ENCODE measurements at regions not wholly inside any gene's neighbourhood (a gene's known extent, or its start where the extent isn't known, plus 50 kb on each side); places are given as distances from the start of the nearest gene placed in this dataset.

DNA sequence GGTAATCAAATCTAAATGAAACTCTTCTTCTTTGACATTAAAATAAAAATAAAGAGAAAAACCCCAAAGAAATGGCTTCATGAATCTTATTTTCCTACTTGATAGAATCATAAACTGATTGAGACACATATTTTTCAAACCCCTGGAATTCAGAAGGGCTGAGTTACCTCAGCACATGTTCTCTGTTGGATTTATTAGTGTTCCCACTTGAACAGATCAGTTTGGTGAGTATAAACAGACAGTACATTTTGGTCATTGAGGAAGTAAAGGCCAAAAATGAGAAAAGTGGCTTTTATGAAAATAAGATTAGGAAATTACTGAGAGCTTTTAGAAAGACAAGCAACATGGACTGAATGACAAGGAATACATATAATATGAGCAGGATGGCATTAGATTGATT lies 620.4 kb downstream of the ANKRD50 start:
- Histone ChIP-seq H3K9me3 (ENCODE audit: control insufficient read depth, low read depth, low read length) (no peaks in the 10 kb centered on the region), H3K9me1 (ENCODE audit: control insufficient read depth, extremely low read depth, insufficient read depth, low read length) (no peaks in the 10 kb centered on the region), H2AFZ (ENCODE audit: control insufficient read depth, low read length) (no peak overlapping the region), H3K79me2 (ENCODE audit: control insufficient read depth, insufficient read depth, low read length) (no peaks in the 10 kb centered on the region), H3K4me1 (ENCODE audit: control insufficient read depth, extremely low read depth, insufficient read depth, low read length) (no peaks in the 10 kb centered on the region), H4K20me1 (ENCODE audit: control insufficient read depth, extremely low read depth, insufficient read depth, low read length) (no peaks in the 10 kb centered on the region), H3K36me3 (ENCODE audit: control insufficient read depth in 2 of 2, extremely low read depth in 1 of 2, insufficient read depth in 2 of 2, low read length in 2 of 2) (no peaks in the 10 kb centered on the region), H3K27ac (ENCODE audit: control insufficient read depth, insufficient read depth, low read length) (no peak overlapping the region), H3K4me3 (ENCODE audit: control insufficient read depth in 2 of 3, extremely low read depth in 1 of 3, insufficient read depth in 2 of 3, low read depth in 1 of 3, low read length in 3 of 3) (no peak overlapping the region), H3K27me3 (ENCODE audit: control insufficient read depth, extremely low read depth, insufficient read depth, low read length) (no peaks in the 10 kb centered on the region), H3K4me2 (ENCODE audit: control insufficient read depth, extremely low read depth, insufficient read depth, low read depth, low read length) (no peak overlapping the region), H3K9ac (ENCODE audit: control insufficient read depth, extremely low read depth, insufficient read depth, low read length) (no peak overlapping the region)
- DNase-seq (ENCODE audit: low read depth, low spot score) (no peak), FAIRE-seq (no peak)
- no peak for TF ChIP-seq EZH2 (IDR thresholded peaks at IDR 0.05; ENCODE audit: low read length)
- TF ChIP-seq, protein P1, sequence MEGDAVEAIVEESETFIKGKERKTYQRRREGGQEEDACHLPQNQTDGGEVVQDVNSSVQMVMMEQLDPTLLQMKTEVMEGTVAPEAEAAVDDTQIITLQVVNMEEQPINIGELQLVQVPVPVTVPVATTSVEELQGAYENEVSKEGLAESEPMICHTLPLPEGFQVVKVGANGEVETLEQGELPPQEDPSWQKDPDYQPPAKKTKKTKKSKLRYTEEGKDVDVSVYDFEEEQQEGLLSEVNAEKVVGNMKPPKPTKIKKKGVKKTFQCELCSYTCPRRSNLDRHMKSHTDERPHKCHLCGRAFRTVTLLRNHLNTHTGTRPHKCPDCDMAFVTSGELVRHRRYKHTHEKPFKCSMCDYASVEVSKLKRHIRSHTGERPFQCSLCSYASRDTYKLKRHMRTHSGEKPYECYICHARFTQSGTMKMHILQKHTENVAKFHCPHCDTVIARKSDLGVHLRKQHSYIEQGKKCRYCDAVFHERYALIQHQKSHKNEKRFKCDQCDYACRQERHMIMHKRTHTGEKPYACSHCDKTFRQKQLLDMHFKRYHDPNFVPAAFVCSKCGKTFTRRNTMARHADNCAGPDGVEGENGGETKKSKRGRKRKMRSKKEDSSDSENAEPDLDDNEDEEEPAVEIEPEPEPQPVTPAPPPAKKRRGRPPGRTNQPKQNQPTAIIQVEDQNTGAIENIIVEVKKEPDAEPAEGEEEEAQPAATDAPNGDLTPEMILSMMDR (optimal IDR thresholded peaks at IDR 0.05 in 1 of 3, IDR thresholded peaks at IDR 0.05 in 1 of 3, conservative IDR thresholded peaks at IDR 0.05 in 1 of 3; ENCODE audit: extremely low read depth in 1 of 3, insufficient read depth in 2 of 3, low read length in 3 of 3): no peak
- dilution Hi-C loops (cut with MboI; ENCODE audit: extremely low pct_ligation_motif_present, low sequenced_read_pairs): no loop called here

DNA sequence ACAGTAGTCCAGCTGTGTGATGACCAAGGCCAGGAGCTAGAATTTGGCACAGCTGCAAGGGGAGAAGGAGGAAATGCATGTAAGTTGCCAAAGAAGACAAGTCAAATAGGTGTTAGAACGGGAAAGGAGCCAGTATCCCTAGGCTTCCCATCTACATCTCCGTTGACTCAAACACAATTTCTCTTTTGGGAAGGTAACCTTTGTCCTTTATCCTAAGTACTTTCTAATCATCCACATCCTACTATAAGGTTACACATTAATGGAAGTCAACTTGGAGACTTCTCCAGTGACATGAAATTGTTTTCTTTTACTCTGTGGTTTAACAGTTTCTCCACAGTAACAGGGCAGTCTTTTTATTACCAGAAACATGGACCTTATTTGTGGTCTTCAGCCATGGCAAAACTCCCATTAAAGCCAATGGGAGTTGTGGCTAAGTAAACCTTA lies 620.0 kb downstream of the ANKRD50 start:
- no peaks in the 10 kb centered on the region for H3K9me3 ChIP-seq (ENCODE audit: control insufficient read depth, low read depth, low read length)
- no peak overlapping the region for H3K4me2 ChIP-seq (ENCODE audit: control insufficient read depth, extremely low read depth, insufficient read depth, low read depth, low read length)
- H3K4me3 ChIP-seq (ENCODE audit: control insufficient read depth in 2 of 3, extremely low read depth in 1 of 3, insufficient read depth in 2 of 3, low read depth in 1 of 3, low read length in 3 of 3): no peak overlapping the region
- dilution Hi-C loops (cut with MboI; ENCODE audit: extremely low pct_ligation_motif_present, low sequenced_read_pairs): no loop called here
- no peak overlapping the region for H3K9ac ChIP-seq (ENCODE audit: control insufficient read depth, extremely low read depth, insufficient read depth, low read length)
- DNase-seq (ENCODE audit: low read depth, low spot score): no peak
- H3K79me2 ChIP-seq (ENCODE audit: control insufficient read depth, insufficient read depth, low read length): no peaks in the 10 kb centered on the region
- no peaks in the 10 kb centered on the region for H3K9me1 ChIP-seq (ENCODE audit: control insufficient read depth, extremely low read depth, insufficient read depth, low read length)
- no peaks in the 10 kb centered on the region for H4K20me1 ChIP-seq (ENCODE audit: control insufficient read depth, extremely low read depth, insufficient read depth, low read length)
- H3K4me1 ChIP-seq (ENCODE audit: control insufficient read depth, extremely low read depth, insufficient read depth, low read length): no peaks in the 10 kb centered on the region
- no peak overlapping the region for H3K27ac ChIP-seq (ENCODE audit: control insufficient read depth, insufficient read depth, low read length)
- no peaks in the 10 kb centered on the region for H3K36me3 ChIP-seq (ENCODE audit: control insufficient read depth in 2 of 2, extremely low read depth in 1 of 2, insufficient read depth in 2 of 2, low read length in 2 of 2)
- no peak overlapping the region for H2AFZ ChIP-seq (ENCODE audit: control insufficient read depth, low read length)
- FAIRE-seq: peak; percentile 17
- TF ChIP-seq, protein P1 (optimal IDR thresholded peaks at IDR 0.05 in 1 of 3, IDR thresholded peaks at IDR 0.05 in 1 of 3, conservative IDR thresholded peaks at IDR 0.05 in 1 of 3; ENCODE audit: extremely low read depth in 1 of 3, insufficient read depth in 2 of 3, low read length in 3 of 3): no peak
- no peak for TF ChIP-seq EZH2 (IDR thresholded peaks at IDR 0.05; ENCODE audit: low read length)
- no peaks in the 10 kb centered on the region for H3K27me3 ChIP-seq (ENCODE audit: control insufficient read depth, extremely low read depth, insufficient read depth, low read length)
